PFSK-1 (cell line): ENCODE measurements at regions not wholly inside any gene's neighbourhood (a gene's known extent, or its start where the extent isn't known, plus 50 kb on each side); places are given as distances from the start of the nearest gene placed in this dataset.

Source experiments
- FOXP2 ChIP-seq: optimal IDR thresholded peaks from 2 replicates; pipeline ENCODE3; 2011; ENCODE audit warnings: borderline replicate concordance, control low read depth, inconsistent platforms; ENCODE audit not compliant: insufficient read depth; ENCODE audit errors: extremely low read length, extremely low read depth
- POLR2AphosphoS5 ChIP-seq: IDR thresholded peaks from 2 replicates; pipeline ENCODE4 v1.6.1; 2012; ENCODE audit warnings: low read depth, mild to moderate bottlenecking, control low read depth, low read length, moderate library complexity
- REST ChIP-seq, 2 experiments: IDR thresholded peaks; 2 replicates each; pipeline versions ENCODE4 v1.6.1 to v1.8.0; 2011 to 2012; ENCODE audit warnings: low read depth in 2 of 2, low read length in 2 of 2, control low read depth in 1 of 2, inconsistent platforms in 1 of 2, mild to moderate bottlenecking in 1 of 2, moderate library complexity in 1 of 2; ENCODE audit not compliant: insufficient read depth in 1 of 2
- SIN3A ChIP-seq: IDR thresholded peaks from 2 replicates; pipeline ENCODE4 v1.6.1; 2012; ENCODE audit warnings: mild to moderate bottlenecking, low read length, moderate library complexity, borderline replicate concordance; ENCODE audit not compliant: insufficient read depth
- TAF1 ChIP-seq: IDR thresholded peaks from 2 replicates; pipeline ENCODE4 v1.6.1; 2012; ENCODE audit warnings: low read length, control low read depth, borderline replicate concordance; ENCODE audit not compliant: insufficient read depth

- TF ChIP-seq SIN3A (no peak), REST (IDR thresholded peaks at IDR 0.05; ENCODE audit: insufficient read depth in 1 of 2, low read depth in 2 of 2, low read length in 2 of 2) (no peak), FOXP2 (no peak), TAF1 (no peak), POLR2AphosphoS5 (no peak)
Measured at GRCh38 chr9:107190936-107191290, 92.2 kb upstream of the RAD23B start.

- TF ChIP-seq TAF1: no peak
- no peak for TF ChIP-seq FOXP2
- TF ChIP-seq SIN3A: no peak
- TF ChIP-seq POLR2AphosphoS5: no peak
- TF ChIP-seq REST (IDR thresholded peaks at IDR 0.05; ENCODE audit: insufficient read depth in 1 of 2, low read depth in 2 of 2, low read length in 2 of 2): no peak
Measured at GRCh38 chr9:107193251-107193650, 89.8 kb upstream of the RAD23B start.

- TF ChIP-seq SIN3A (no peak), POLR2AphosphoS5 (no peak), FOXP2 (no peak), TAF1 (no peak), REST (IDR thresholded peaks at IDR 0.05; ENCODE audit: insufficient read depth in 1 of 2, low read depth in 2 of 2, low read length in 2 of 2) (no peak)
Measured at GRCh38 chr9:107198718-107199117, 84.4 kb upstream of the RAD23B start.

GRCh38 chr9:107208121-107208520 lies 75.0 kb upstream of the RAD23B start:
- TF ChIP-seq FOXP2 (no peak), POLR2AphosphoS5 (no peak), REST (IDR thresholded peaks at IDR 0.05; ENCODE audit: insufficient read depth in 1 of 2, low read depth in 2 of 2, low read length in 2 of 2) (no peak), SIN3A (no peak), TAF1 (no peak)

GRCh38 chr9:107210775-107211174 lies 72.3 kb upstream of the RAD23B start:
- TF ChIP-seq REST (IDR thresholded peaks at IDR 0.05; ENCODE audit: insufficient read depth in 1 of 2, low read depth in 2 of 2, low read length in 2 of 2) (no peak), FOXP2 (no peak), POLR2AphosphoS5 (no peak), SIN3A (no peak), TAF1 (no peak)
